HepG2 (cell line): ENCODE measurements at regions not wholly inside any gene's neighbourhood (a gene's known extent, or its start where the extent isn't known, plus 50 kb on each side); places are given as distances from the start of the nearest gene placed in this dataset.

Experiments used
- ATAC-seq: fragments of 200-7000 bp; cut with Tn5 transposase; 3 replicates; pipeline ENCODE4 v1.9.1; 2020; ENCODE audit warnings: mild to moderate bottlenecking, moderate library complexity
- BruUV-seq: library from RNA; stranded (reverse); fragments of 400-500 nt; replicated peaks from 2 replicates; lab custom pipeline; 2021; lab: Mats Ljungman, UMichigan
- CTCF ChIA-PET: fragments of 300-600 bp; formaldehyde crosslinking; extraction: SDS; loops from one replicate; lab custom pipeline; 2021; ENCODE audit warnings: low total read pairs, inconsistent platforms, low intra/inter-chr PET ratio; lab: Yijun Ruan, JAX
- POLR2A ChIA-PET: fragments of 350-600 bp; sonication (Branson Sonifier 250); formaldehyde crosslinking; loops from one replicate; lab custom pipeline; 2020; ENCODE audit warnings: antibody characterized with exemption, inconsistent platforms; lab: Yijun Ruan, JAX
- DNase-seq: peaks from one replicate; pipeline ENCODE4 v3.0.0-alpha.2; 2015; ENCODE audit warnings: low spot score
- FAIRE-seq: peaks from 3 replicates; lab custom pipeline; 2011; peaks lifted over from hg19 to GRCh38; lab: Jason Lieb, UNC
- H2AFZ ChIP-seq: one replicate; pipeline ENCODE4 v1.6.1; 2011; ENCODE audit warnings: low read length, inconsistent platforms
- H3K27ac ChIP-seq: fragments of 300-600 bp; 3 replicates; pipeline ENCODE4 v1.8.0; 2011; ENCODE audit warnings: mixed run types, mild to moderate bottlenecking, mixed read lengths, low read length, inconsistent platforms; ENCODE audit not compliant: insufficient read depth; ENCODE audit errors: extremely low read length
- H3K27me3 ChIP-seq, 2 experiments: fragments of 200-600 bp in 1 of 2; 2 replicates in 1 of 2; 3 replicates in 1 of 2; pipeline versions ENCODE4 v1.6.0 to v1.8.0; 2011; ENCODE audit warnings: low read length in 2 of 2, mild to moderate bottlenecking in 2 of 2, moderate library complexity in 2 of 2, inconsistent platforms in 1 of 2; ENCODE audit not compliant: insufficient read depth in 2 of 2, control insufficient read depth in 1 of 2
- H3K36me3 ChIP-seq, 2 experiments: fragments of 200-600 bp in 1 of 2; replicated peaks in 1 of 2; 2 replicates in 1 of 2; 3 replicates in 1 of 2; pipeline versions ENCODE4 v1.5.1 to v1.8.0; 2011; ENCODE audit warnings: low read length in 2 of 2, inconsistent platforms in 1 of 2; ENCODE audit not compliant: insufficient read depth in 2 of 2, control insufficient read depth in 1 of 2
- H3K4me1 ChIP-seq: 2 replicates; pipeline ENCODE4 v1.5.1; 2012; ENCODE audit warnings: low read length, inconsistent platforms; ENCODE audit not compliant: insufficient read depth
- H3K4me2 ChIP-seq: 2 replicates; pipeline ENCODE4 v1.6.0; 2011; ENCODE audit warnings: low read depth, low read length, inconsistent platforms
- H3K4me3 ChIP-seq, 3 experiments: fragments of 200-600 bp in 1 of 3; sonication (generic), shearing (Covaris generic) in 1 of 3; replicated peaks in 1 of 3; 2 replicates each; pipeline ENCODE4 v1.5.1; 2011 to 2016; ENCODE audit warnings: low read length in 3 of 3, inconsistent platforms in 2 of 3, low read depth in 2 of 3, mild to moderate bottlenecking in 2 of 3, control low read depth in 1 of 3, mixed read lengths in 1 of 3; ENCODE audit not compliant: insufficient read depth in 1 of 3
- H3K79me2 ChIP-seq: one replicate; pipeline ENCODE4 v1.6.1; 2011; ENCODE audit warnings: low read length, inconsistent platforms; ENCODE audit not compliant: insufficient read depth
- H3K9ac ChIP-seq: 2 replicates; pipeline ENCODE4 v1.6.0; 2011; ENCODE audit warnings: mild to moderate bottlenecking, low read depth, low read length, inconsistent platforms; ENCODE audit not compliant: insufficient read depth
- H3K9me3 ChIP-seq: 2 replicates; pipeline ENCODE4 v1.5.1; 2012; ENCODE audit warnings: mild to moderate bottlenecking, low read length
- H4K20me1 ChIP-seq: 2 replicates; pipeline ENCODE4 v1.6.0; 2011; ENCODE audit warnings: inconsistent platforms, mild to moderate bottlenecking, low read length, moderate library complexity; ENCODE audit not compliant: insufficient read depth
- ATF7-NPFF ChIP-seq: sonication (generic); formaldehyde crosslinking; IDR thresholded peaks from 2 replicates; pipeline ENCODE4 v1.8.1; 2023; ENCODE audit warnings: mild to moderate bottlenecking, low read depth, missing genetic modification reagents, moderate library complexity
- CBX1 ChIP-seq: IDR thresholded peaks from one replicate; pipeline ENCODE4 v1.6.1; 2016; ENCODE audit warnings: antibody characterized with exemption, low read depth
- CHCHD3 ChIP-seq: sonication (generic); formaldehyde crosslinking; IDR thresholded peaks from 2 replicates; pipeline ENCODE4 v1.8.0; 2022; ENCODE audit warnings: mild to moderate bottlenecking, missing genetic modification reagents, moderate library complexity
- HOXA3 ChIP-seq: sonication (generic); formaldehyde crosslinking; IDR thresholded peaks from 2 replicates; pipeline ENCODE4 v1.5.0; 2020; ENCODE audit warnings: missing genetic modification reagents
- KLF12 ChIP-seq: sonication (generic); formaldehyde crosslinking; IDR thresholded peaks from 2 replicates; pipeline ENCODE4 v1.4.0; 2020; ENCODE audit warnings: missing genetic modification reagents, borderline replicate concordance
- MYC ChIP-seq: sonication (generic); formaldehyde crosslinking; IDR thresholded peaks from 2 replicates; pipeline ENCODE4 v1.9.0; 2021; ENCODE audit warnings: missing genetic modification reagents, borderline replicate concordance
- ONECUT2 ChIP-seq: sonication (generic); formaldehyde crosslinking; IDR thresholded peaks from 2 replicates; pipeline ENCODE4 v1.4.0; 2020; ENCODE audit warnings: missing genetic modification reagents
- RBAK ChIP-seq: sonication (generic); formaldehyde crosslinking; IDR thresholded peaks from 2 replicates; pipeline ENCODE4 v1.5.1; 2020; ENCODE audit warnings: mild to moderate bottlenecking, missing genetic modification reagents
- XBP1 ChIP-seq: sonication (generic); formaldehyde crosslinking; IDR thresholded peaks from 2 replicates; pipeline ENCODE4 v1.5.0; 2020; ENCODE audit warnings: missing genetic modification reagents
- ZMYM2 ChIP-seq: sonication (generic); formaldehyde crosslinking; IDR thresholded peaks from 2 replicates; pipeline ENCODE4 v1.8.0; 2022; ENCODE audit warnings: mild to moderate bottlenecking, missing genetic modification reagents
- ZNF138 ChIP-seq: sonication (generic); formaldehyde crosslinking; IDR thresholded peaks from 2 replicates; pipeline ENCODE4 v1.5.0; 2020; ENCODE audit warnings: mild to moderate bottlenecking, low read depth, missing genetic modification reagents
- ZNF572 ChIP-seq: sonication (generic); formaldehyde crosslinking; IDR thresholded peaks from 2 replicates; pipeline ENCODE4 v1.5.1; 2020; ENCODE audit warnings: mild to moderate bottlenecking, missing genetic modification reagents
- ZNF614 ChIP-seq: IDR thresholded peaks from 2 replicates; pipeline ENCODE4 v1.6.1; 2018; ENCODE audit warnings: missing biosample characterization, missing genetic modification reagents, inconsistent platforms, borderline replicate concordance
- ZNF749 ChIP-seq: sonication (generic); formaldehyde crosslinking; IDR thresholded peaks from 2 replicates; pipeline ENCODE4 v1.8.0; 2022; ENCODE audit warnings: mild to moderate bottlenecking, missing genetic modification reagents, moderate library complexity, borderline replicate concordance
- WGBS: methylation state at CpG from one replicate; pipeline ENCODE4 v1.1.6; 2017; ENCODE audit warnings: low lambda C conversion rate; 5-methylcytosine and 5-hydroxymethylcytosine counted together
- in situ Hi-C: cut with HindIII; loops from 2 replicates; pipeline ENCODE4 v1.10.0; 2017; ENCODE audit warnings: low pct_unique_long_range_greater_than_20kb; ENCODE audit not compliant: extremely low pct_ligation_motif_present
- intact Hi-C: fragments of 100-400 bp; cut with micrococcal nuclease; formaldehyde crosslinking; loops from one replicate; pipeline ENCODE4 v1.10.0; 2022; ENCODE audit not compliant: unreplicated experiment
- TF ChIP-seq, protein P1 (sequence below): sonication (generic); formaldehyde crosslinking; IDR thresholded peaks from 2 replicates; pipeline ENCODE4 v1.8.0; 2022; ENCODE audit warnings: low read depth, missing genetic modification reagents
- TF ChIP-seq, protein P2 (sequence below): sonication (generic); formaldehyde crosslinking; IDR thresholded peaks from 2 replicates; pipeline ENCODE4 v1.8.0; 2022; ENCODE audit warnings: mild to moderate bottlenecking, missing genetic modification reagents, moderate library complexity
- TF ChIP-seq, protein P3 (sequence below): sonication (generic); formaldehyde crosslinking; IDR thresholded peaks from 2 replicates; pipeline ENCODE4 v1.5.1; 2020; ENCODE audit warnings: missing genetic modification reagents, mild to moderate bottlenecking, borderline replicate concordance

DNA sequence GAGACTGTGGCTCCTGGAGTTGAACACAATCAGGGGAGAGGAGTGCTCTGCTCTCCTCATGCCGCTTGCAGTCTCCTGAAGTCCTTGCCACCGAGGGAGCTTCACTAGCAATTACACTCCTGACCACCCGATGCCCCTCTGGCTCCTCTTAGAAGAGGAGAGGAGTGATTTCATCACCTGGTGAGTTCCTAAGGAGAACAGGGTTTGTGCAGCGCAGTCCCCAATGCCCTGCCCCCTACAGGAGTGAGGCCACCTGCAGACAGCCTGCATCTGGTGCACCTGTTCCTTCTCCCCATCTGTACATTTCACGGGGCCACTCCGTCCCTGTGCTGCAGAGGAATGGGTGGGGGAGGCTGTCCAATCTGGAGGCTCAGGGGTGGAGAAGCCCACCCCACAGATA lies 267.2 kb downstream of the HRH4 start:
- no peak for ATAC-seq

DNA sequence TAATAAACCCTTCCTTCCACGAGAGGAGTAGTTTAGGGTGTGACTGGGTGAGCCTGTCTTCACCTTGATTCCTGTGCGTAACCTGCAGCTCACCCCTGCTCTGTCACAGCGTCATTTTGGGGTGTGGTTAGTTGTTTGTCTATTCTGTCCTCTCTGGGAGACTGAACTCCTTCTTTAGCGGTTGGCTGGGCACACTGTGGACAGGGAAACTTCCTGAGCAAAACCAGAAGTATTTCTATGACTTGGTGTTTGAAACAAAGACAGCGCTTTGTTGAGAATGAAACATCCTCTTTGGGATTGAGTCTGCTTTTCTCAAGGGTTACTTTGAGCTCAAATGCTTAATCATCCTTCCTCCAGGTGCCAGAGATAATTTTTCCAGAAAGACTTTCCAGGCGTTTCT lies 270.7 kb downstream of the HRH4 start:
- H3K27me3 ChIP-seq: no peaks in the 10 kb centered on the region; a peak in 2 of 5 replicates
- TF ChIP-seq, protein P1, sequence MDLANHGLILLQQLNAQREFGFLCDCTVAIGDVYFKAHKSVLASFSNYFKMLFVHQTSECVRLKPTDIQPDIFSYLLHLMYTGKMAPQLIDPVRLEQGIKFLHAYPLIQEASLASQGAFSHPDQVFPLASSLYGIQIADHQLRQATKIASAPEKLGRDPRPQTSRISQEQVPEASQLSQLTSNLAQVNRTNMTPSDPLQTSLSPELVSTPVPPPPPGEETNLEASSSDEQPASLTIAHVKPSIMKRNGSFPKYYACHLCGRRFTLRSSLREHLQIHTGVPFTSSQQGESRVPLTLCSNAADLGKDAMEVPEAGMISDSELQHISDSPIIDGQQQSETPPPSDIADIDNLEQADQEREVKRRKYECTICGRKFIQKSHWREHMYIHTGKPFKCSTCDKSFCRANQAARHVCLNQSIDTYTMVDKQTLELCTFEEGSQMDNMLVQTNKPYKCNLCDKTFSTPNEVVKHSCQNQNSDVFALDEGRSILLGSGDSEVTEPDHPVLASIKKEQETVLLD (CRISPR knock-in tag): no peak
- no peak for TF ChIP-seq KLF12 (CRISPR knock-in tag)
- TF ChIP-seq, protein P2, sequence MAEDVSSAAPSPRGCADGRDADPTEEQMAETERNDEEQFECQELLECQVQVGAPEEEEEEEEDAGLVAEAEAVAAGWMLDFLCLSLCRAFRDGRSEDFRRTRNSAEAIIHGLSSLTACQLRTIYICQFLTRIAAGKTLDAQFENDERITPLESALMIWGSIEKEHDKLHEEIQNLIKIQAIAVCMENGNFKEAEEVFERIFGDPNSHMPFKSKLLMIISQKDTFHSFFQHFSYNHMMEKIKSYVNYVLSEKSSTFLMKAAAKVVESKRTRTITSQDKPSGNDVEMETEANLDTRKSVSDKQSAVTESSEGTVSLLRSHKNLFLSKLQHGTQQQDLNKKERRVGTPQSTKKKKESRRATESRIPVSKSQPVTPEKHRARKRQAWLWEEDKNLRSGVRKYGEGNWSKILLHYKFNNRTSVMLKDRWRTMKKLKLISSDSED (CRISPR knock-in tag): no peak
- no peak for TF ChIP-seq MYC (CRISPR knock-in tag)
- TF ChIP-seq ZMYM2: no peak
- TF ChIP-seq ZNF572 (CRISPR knock-in tag): no peak
- no peak for TF ChIP-seq CHCHD3
- no peak for TF ChIP-seq XBP1
- TF ChIP-seq ZNF614 (CRISPR knock-in tag): no peak
- TF ChIP-seq ATF7-NPFF: no peak
- TF ChIP-seq ZNF749 (CRISPR knock-in tag): no peak
- no peak for TF ChIP-seq ZNF138 (CRISPR knock-in tag)

More for the DNA sequence above, 267.2 kb downstream of the HRH4 start:
- intact Hi-C loops (loop anchor here (2.0 kb wide), 1 partner anchor 369 kb away; no protein-coding TSS in a partner anchor), in situ Hi-C loops (loop anchor here (25.0 kb wide), 2 partner anchors 240 to 365 kb away; no protein-coding TSS in a partner anchor)
- no peak overlapping the region for H2AFZ ChIP-seq
- H4K20me1 ChIP-seq: no peaks in the 10 kb centered on the region
- no peaks in the 10 kb centered on the region for H3K79me2 ChIP-seq
- CTCF ChIA-PET: no interaction called here
- H3K9ac ChIP-seq: no peak overlapping the region
- POLR2A ChIA-PET: no interaction called here
- no TSS peak for BruUV-seq
- H3K27ac ChIP-seq: no peak overlapping the region
- no peaks in the 10 kb centered on the region for H3K36me3 ChIP-seq
- DNase-seq (no peak), FAIRE-seq (no peak)
- no peaks in the 10 kb centered on the region for H3K4me1 ChIP-seq
- TF ChIP-seq ONECUT2 (CRISPR knock-in tag) (no peak), CBX1 (no peak), HOXA3 (CRISPR knock-in tag) (no peak), RBAK (CRISPR knock-in tag) (no peak)
- TF ChIP-seq, protein P3, sequence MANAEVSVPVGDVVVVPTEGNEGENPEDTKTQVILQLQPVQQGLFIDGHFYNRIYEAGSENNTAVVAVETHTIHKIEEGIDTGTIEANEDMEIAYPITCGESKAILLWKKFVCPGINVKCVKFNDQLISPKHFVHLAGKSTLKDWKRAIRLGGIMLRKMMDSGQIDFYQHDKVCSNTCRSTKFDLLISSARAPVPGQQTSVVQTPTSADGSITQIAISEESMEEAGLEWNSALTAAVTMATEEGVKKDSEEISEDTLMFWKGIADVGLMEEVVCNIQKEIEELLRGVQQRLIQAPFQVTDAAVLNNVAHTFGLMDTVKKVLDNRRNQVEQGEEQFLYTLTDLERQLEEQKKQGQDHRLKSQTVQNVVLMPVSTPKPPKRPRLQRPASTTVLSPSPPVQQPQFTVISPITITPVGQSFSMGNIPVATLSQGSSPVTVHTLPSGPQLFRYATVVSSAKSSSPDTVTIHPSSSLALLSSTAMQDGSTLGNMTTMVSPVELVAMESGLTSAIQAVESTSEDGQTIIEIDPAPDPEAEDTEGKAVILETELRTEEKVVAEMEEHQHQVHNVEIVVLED (CRISPR knock-in tag): no peak
- no peaks in the 10 kb centered on the region for H3K9me3 ChIP-seq
- H3K4me2 ChIP-seq: no peak overlapping the region
- H3K4me3 ChIP-seq: no peak overlapping the region
- 3% methylated on average over 6 of the region's 6 CpGs for WGBS
- H3K27me3 ChIP-seq: no peaks in the 10 kb centered on the region

More for the DNA sequence above, 270.7 kb downstream of the HRH4 start:
- POLR2A ChIA-PET: no interaction called here
- DNase-seq (no peak), FAIRE-seq (no peak), ATAC-seq (no peak)
- H2AFZ ChIP-seq: no peak overlapping the region
- no peak overlapping the region for H3K4me2 ChIP-seq
- BruUV-seq: no TSS peak
- no peaks in the 10 kb centered on the region for H3K79me2 ChIP-seq
- intact Hi-C loops (no loop called here), in situ Hi-C loops (loop anchor here (5.0 to 25.0 kb wide), 3 partner anchors 139 to 369 kb away; no protein-coding TSS in a partner anchor)
- no peaks in the 10 kb centered on the region for H3K9me3 ChIP-seq
- no peak overlapping the region for H3K4me3 ChIP-seq
- no peaks in the 10 kb centered on the region for H4K20me1 ChIP-seq
- H3K9ac ChIP-seq: no peak overlapping the region
- 9% methylated on average over 6 of the region's 6 CpGs for WGBS
- no peak overlapping the region for H3K27ac ChIP-seq
- no peaks in the 10 kb centered on the region for H3K4me1 ChIP-seq
- CTCF ChIA-PET: no interaction called here
- no peaks in the 10 kb centered on the region for H3K36me3 ChIP-seq
